H9 (cell line): ENCODE measurements at regions not wholly inside any gene's neighbourhood (a gene's known extent, or its start where the extent isn't known, plus 50 kb on each side); places are given as distances from the start of the nearest gene placed in this dataset.
A peak's percentile ranks its signal among the peaks of the same experiment; 100 is the strongest.

Experiments used
- DNase-seq: peaks from one replicate; pipeline ENCODE4 v3.0.0-alpha.2; 2017
- H2AFZ ChIP-seq: one replicate; pipeline ENCODE4 v1.6.1; 2013; ENCODE audit warnings: mild to moderate bottlenecking, low read length, control low read depth, moderate library complexity
- H2AK5ac ChIP-seq: 2 replicates; pipeline ENCODE4 v1.6.1; 2013; ENCODE audit warnings: low read length, control low read depth, mixed read lengths; ENCODE audit not compliant: insufficient read length
- H2BK120ac ChIP-seq: one replicate; pipeline ENCODE4 v1.6.1; 2013; ENCODE audit warnings: low read depth, mild to moderate bottlenecking, low read length, control low read depth, inconsistent platforms; ENCODE audit not compliant: poor library complexity, severe bottlenecking
- H2BK12ac ChIP-seq: 2 replicates; pipeline ENCODE4 v1.6.1; 2013; ENCODE audit warnings: low read length, control low read depth, mixed read lengths, low read depth; ENCODE audit not compliant: insufficient read length
- H2BK15ac ChIP-seq: 2 replicates; pipeline ENCODE4 v1.6.1; 2013; ENCODE audit warnings: low read depth, low read length, control low read depth
- H2BK20ac ChIP-seq: one replicate; pipeline ENCODE4 v1.6.1; 2013; ENCODE audit warnings: low read depth, mild to moderate bottlenecking, low read length, control low read depth, inconsistent platforms; ENCODE audit not compliant: poor library complexity, severe bottlenecking
- H2BK5ac ChIP-seq: 2 replicates; pipeline ENCODE4 v1.6.1; 2013; ENCODE audit warnings: low read length, control low read depth, mixed read lengths; ENCODE audit not compliant: insufficient read length
- H3K14ac ChIP-seq: 2 replicates; pipeline ENCODE4 v1.6.1; 2013; ENCODE audit warnings: low read length, control low read depth; ENCODE audit not compliant: insufficient read depth
- H3K18ac ChIP-seq: 2 replicates; pipeline ENCODE4 v1.6.1; 2013; ENCODE audit warnings: low read depth, mild to moderate bottlenecking, mixed read lengths, low read length, control low read depth; ENCODE audit not compliant: insufficient read length
- H3K23ac ChIP-seq: 2 replicates; pipeline ENCODE4 v1.6.1; 2013; ENCODE audit warnings: low read length, control low read depth, mixed read lengths, low read depth; ENCODE audit not compliant: insufficient read length
- H3K23me2 ChIP-seq: 2 replicates; pipeline ENCODE4 v1.6.1; 2013; ENCODE audit warnings: low read depth, mild to moderate bottlenecking, mixed read lengths, low read length, control low read depth; ENCODE audit not compliant: insufficient read length, poor library complexity, severe bottlenecking
- H3K27ac ChIP-seq: 2 replicates; pipeline ENCODE4 v1.5.1; 2013; ENCODE audit warnings: low read length, control low read depth, mixed read lengths, low read depth; ENCODE audit not compliant: insufficient read length
- H3K27me3 ChIP-seq: 2 replicates; pipeline ENCODE4 v1.6.1; 2013; ENCODE audit warnings: low read length, control low read depth, inconsistent platforms; ENCODE audit not compliant: insufficient read depth
- H3K4ac ChIP-seq: 2 replicates; pipeline ENCODE4 v1.6.1; 2013; ENCODE audit warnings: low read depth, mild to moderate bottlenecking, control low read depth, inconsistent platforms, low read length, moderate library complexity
- H3K4me1 ChIP-seq: 2 replicates; pipeline ENCODE4 v1.6.1; 2013; ENCODE audit warnings: low read length, control low read depth, inconsistent platforms; ENCODE audit not compliant: insufficient read depth
- H3K4me2 ChIP-seq: 2 replicates; pipeline ENCODE4 v1.6.1; 2013; ENCODE audit warnings: low read length, control low read depth, mixed read lengths; ENCODE audit not compliant: insufficient read length, insufficient read depth
- H3K56ac ChIP-seq: 2 replicates; pipeline ENCODE4 v1.6.1; 2013; ENCODE audit warnings: low read depth, mild to moderate bottlenecking, mixed read lengths, low read length, control low read depth; ENCODE audit not compliant: insufficient read length
- H3K79me1 ChIP-seq: 2 replicates; pipeline ENCODE4 v1.6.1; 2013; ENCODE audit warnings: low read depth, mild to moderate bottlenecking, moderate library complexity, low read length, control low read depth, inconsistent platforms; ENCODE audit not compliant: insufficient read depth, poor library complexity, severe bottlenecking
- H3K79me2 ChIP-seq: 2 replicates; pipeline ENCODE4 v1.6.1; 2013; ENCODE audit warnings: low read length, control low read depth, inconsistent platforms; ENCODE audit not compliant: insufficient read depth
- H3K9ac ChIP-seq: 2 replicates; pipeline ENCODE4 v1.6.1; 2013; ENCODE audit warnings: low read length, control low read depth, mixed read lengths; ENCODE audit not compliant: insufficient read length; ENCODE audit errors: extremely low read depth
- H3K9me3 ChIP-seq: one replicate; pipeline ENCODE4 v1.6.1; 2013; ENCODE audit warnings: low read depth, low read length, inconsistent platforms; ENCODE audit not compliant: control insufficient read depth
- H3T11ph ChIP-seq: one replicate; pipeline ENCODE4 v1.6.1; 2013; ENCODE audit warnings: mild to moderate bottlenecking, low read length, control low read depth, inconsistent platforms
- H4K20me1 ChIP-seq: one replicate; pipeline ENCODE4 v1.6.1; 2013; ENCODE audit not compliant: control insufficient read depth, insufficient read length, insufficient read depth
- H4K5ac ChIP-seq: 2 replicates; pipeline ENCODE4 v1.6.1; 2013; ENCODE audit warnings: low read depth, mild to moderate bottlenecking, mixed read lengths, low read length, control low read depth; ENCODE audit not compliant: insufficient read length
- H4K8ac ChIP-seq: replicated peaks from 2 replicates; pipeline ENCODE4 v1.6.1; 2013; ENCODE audit warnings: low read length, control low read depth, mixed read lengths, low read depth; ENCODE audit not compliant: insufficient read length
- H4K91ac ChIP-seq: 2 replicates; pipeline ENCODE4 v1.6.1; 2013; ENCODE audit warnings: low read depth, mild to moderate bottlenecking, moderate library complexity, mixed read lengths, low read length, control low read depth; ENCODE audit not compliant: insufficient read length
- H3K27ac Mint-ChIP-seq, 3 experiments: 2 replicates in 2 of 3; 3 replicates in 1 of 3; pipeline ENCODE4 v1.8.0; 2020 to 2021; ENCODE audit warnings: mixed read lengths in 3 of 3, mild to moderate bottlenecking in 1 of 3, moderate library complexity in 1 of 3
- H3K27me3 Mint-ChIP-seq: 2 replicates; pipeline ENCODE4 v1.8.0; 2021; ENCODE audit warnings: low read depth, mild to moderate bottlenecking, moderate library complexity, mixed read lengths
- H3K36me3 Mint-ChIP-seq, 3 experiments: 2 replicates in 2 of 3; 3 replicates in 1 of 3; pipeline ENCODE4 v1.8.0; 2020 to 2021; ENCODE audit warnings: low read depth in 3 of 3, mixed read lengths in 3 of 3; ENCODE audit not compliant: insufficient read depth in 1 of 3
- H3K4me1 Mint-ChIP-seq, 2 experiments: 2 replicates each; pipeline ENCODE4 v1.8.0; 2020; ENCODE audit warnings: mixed read lengths in 2 of 2
- H3K4me3 Mint-ChIP-seq, 2 experiments: 2 replicates in 1 of 2; 3 replicates in 1 of 2; pipeline ENCODE4 v1.8.0; 2020 to 2021; ENCODE audit warnings: mild to moderate bottlenecking in 2 of 2, mixed read lengths in 2 of 2, moderate library complexity in 1 of 2
- H3K9me3 Mint-ChIP-seq, 2 experiments: 2 replicates in 1 of 2; 3 replicates in 1 of 2; pipeline ENCODE4 v1.8.0; 2020; ENCODE audit warnings: mild to moderate bottlenecking in 2 of 2, mixed read lengths in 2 of 2, moderate library complexity in 1 of 2
- CTCF ChIP-seq: fragments of 200-600 bp; sonication (generic); conservative IDR thresholded peaks from 3 replicates; pipeline ENCODE4 v1.8.0; 2021; ENCODE audit warnings: antibody characterized with exemption, mild to moderate bottlenecking
- WGBS: extraction: QIAGEN DNeasy Blood & Tissue Kit; methylation state at CpG from one replicate; pipeline ENCODE4 v1.1.7; 2013; ENCODE audit warnings: missing lambda C conversion rate, low lambda C conversion rate, mixed read lengths; ENCODE audit not compliant: insufficient read length; ENCODE audit errors: extremely low coverage; 5-methylcytosine and 5-hydroxymethylcytosine counted together

DNA sequence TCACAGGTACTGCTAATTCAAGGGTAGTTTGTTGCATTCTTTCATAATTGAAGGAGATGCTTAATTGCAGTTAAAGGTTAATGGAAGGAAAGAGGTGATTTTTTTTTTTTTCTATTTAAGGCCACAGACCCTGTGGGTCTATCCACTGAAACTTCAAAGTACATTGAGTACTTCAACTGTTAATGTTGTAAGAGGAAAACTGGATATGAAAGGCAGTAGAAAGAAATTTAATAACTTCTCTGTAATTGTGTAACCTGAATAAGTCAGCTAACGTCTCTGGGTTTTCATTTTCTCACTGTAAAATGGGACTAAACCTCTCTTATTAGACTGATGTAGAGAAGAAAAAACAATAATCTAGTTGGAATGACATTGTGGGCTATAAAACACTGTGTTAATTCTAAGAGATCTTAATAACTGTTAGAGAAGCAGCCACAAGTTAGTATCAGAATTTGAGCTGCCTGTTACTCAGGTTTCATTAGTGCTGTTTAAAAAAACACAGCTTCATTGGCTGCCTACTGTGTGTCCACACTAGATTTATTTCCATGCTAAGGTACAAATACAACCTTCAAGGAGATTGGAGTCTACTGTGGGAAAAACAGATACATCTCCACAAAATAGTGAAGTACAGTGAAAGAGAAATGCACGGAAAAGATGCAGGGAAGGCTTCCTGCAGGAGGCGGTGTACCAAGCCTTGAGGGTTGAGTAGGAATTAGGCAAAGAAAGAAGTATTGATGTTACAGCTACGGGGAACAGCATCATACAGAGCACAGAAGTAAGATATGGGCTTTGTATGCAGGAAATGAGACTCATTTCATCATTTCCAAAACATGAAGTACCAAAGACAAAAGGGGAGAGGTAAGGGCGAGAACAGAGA lies 483.6 kb downstream of the TAFA4 start:
- Histone ChIP-seq H3K79me2 (no peaks in the 10 kb centered on the region), H3K9me3 (no peaks in the 10 kb centered on the region), H2BK12ac (no peak overlapping the region), H2AFZ (no peak overlapping the region), H3K27ac (no peak overlapping the region), H2BK120ac (no peak overlapping the region), H2BK5ac (no peak overlapping the region), H2AK5ac (no peak overlapping the region), H3K23ac (no peak overlapping the region), H3K23me2 (no peaks in the 10 kb centered on the region), H3K56ac (no peak overlapping the region), H4K91ac (no peak overlapping the region), H4K8ac (no peak overlapping the region), H3K14ac (no peak overlapping the region), H3K79me1 (no peaks in the 10 kb centered on the region), H4K20me1 (no peaks in the 10 kb centered on the region), H4K5ac (no peak overlapping the region), H3K27me3 (no peaks in the 10 kb centered on the region), H3T11ph (no peak overlapping the region), H3K4me2 (no peak overlapping the region), H3K9ac (no peak overlapping the region), H3K18ac (no peak overlapping the region), H2BK15ac (no peak overlapping the region), H2BK20ac (no peak overlapping the region), H3K4ac (no peak overlapping the region), H3K4me1 (no peaks in the 10 kb centered on the region)
- Mint-ChIP-seq H3K27me3 (no peaks in the 10 kb centered on the region; the same call in 1 of the 2 replicates), H3K9me3 (no peaks in the 10 kb centered on the region), H3K4me1 (peaks cover 7 to 8% of the 10 kb centered on the region in 2 experiments), H3K27ac (no peak overlapping the region), H3K36me3 (no peaks in the 10 kb centered on the region), H3K4me3 (no peak overlapping the region)
- DNase-seq, result no peak
- peak; percentile 50 for TF ChIP-seq CTCF
- WGBS, result no CpG with 5 or more reads among the region's 5 CpGs
